Stimulated activated naive CD8-positive, alpha-beta T cell treated with anti-CD3 and anti-CD28 coated beads, Interleukin-15, Interleukin-2, amounts not matched to agents 100 ng/mL and 50 ng/mL, for 24 hours (primary cell): ENCODE measurements at regions not wholly inside any gene's neighbourhood (a gene's known extent, or its start where the extent isn't known, plus 50 kb on each side); places are given as distances from the start of the nearest gene placed in this dataset.

Source experiments
- H3K27ac Mint-ChIP-seq: one replicate; pipeline ENCODE4 v1.8.0; 2021; ENCODE audit warnings: mild to moderate bottlenecking, mixed read lengths
- H3K27me3 Mint-ChIP-seq: one replicate; pipeline ENCODE4 v1.8.0; 2021; ENCODE audit warnings: mixed read lengths
- H3K36me3 Mint-ChIP-seq: one replicate; pipeline ENCODE4 v1.8.0; 2021; ENCODE audit warnings: low read depth, mixed read lengths
- H3K4me1 Mint-ChIP-seq: one replicate; pipeline ENCODE4 v1.8.0; 2021; ENCODE audit warnings: low read depth, mixed read lengths
- H3K4me3 Mint-ChIP-seq: one replicate; pipeline ENCODE4 v1.8.0; 2021; ENCODE audit warnings: mild to moderate bottlenecking, mixed read lengths
- H3K9me3 Mint-ChIP-seq: one replicate; pipeline ENCODE4 v1.8.0; 2021; ENCODE audit warnings: mixed read lengths

DNA sequence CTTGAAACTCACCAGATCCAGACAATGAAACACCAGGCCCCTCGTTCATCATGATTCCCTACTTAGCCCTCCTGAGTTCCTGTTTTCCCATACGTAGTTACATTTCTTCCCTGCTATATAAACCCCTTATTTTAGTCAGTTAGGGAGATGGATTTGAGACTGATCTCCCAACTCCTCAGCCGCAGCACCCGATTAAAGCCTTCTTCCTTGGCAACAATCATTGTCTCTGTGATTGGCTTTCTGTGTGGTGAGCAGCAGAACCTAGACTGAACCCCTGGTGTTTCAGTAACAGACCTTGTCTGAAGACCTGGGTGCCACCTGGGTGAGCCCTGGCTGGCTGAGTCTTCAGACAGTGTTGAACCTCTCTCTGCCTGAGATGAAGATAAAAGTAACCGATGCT, 118.0 kb downstream of the OAT start:
- no peaks in the 10 kb centered on the region for H3K36me3 Mint-ChIP-seq
- H3K4me3 Mint-ChIP-seq: no peak overlapping the region
- no peaks in the 10 kb centered on the region for H3K27me3 Mint-ChIP-seq
- peaks cover 6% of the 10 kb centered on the region for H3K9me3 Mint-ChIP-seq
- H3K4me1 Mint-ChIP-seq: no peaks in the 10 kb centered on the region
- H3K27ac Mint-ChIP-seq: no peak overlapping the region

GRCh38 chr10:124300224-124300623, 118.5 kb downstream of the OAT start:
- no peaks in the 10 kb centered on the region for H3K27me3 Mint-ChIP-seq
- H3K27ac Mint-ChIP-seq: no peak overlapping the region
- no peak overlapping the region for H3K4me3 Mint-ChIP-seq
- H3K4me1 Mint-ChIP-seq: no peaks in the 10 kb centered on the region
- H3K36me3 Mint-ChIP-seq: no peaks in the 10 kb centered on the region
- H3K9me3 Mint-ChIP-seq: peaks cover 6% of the 10 kb centered on the region

DNA sequence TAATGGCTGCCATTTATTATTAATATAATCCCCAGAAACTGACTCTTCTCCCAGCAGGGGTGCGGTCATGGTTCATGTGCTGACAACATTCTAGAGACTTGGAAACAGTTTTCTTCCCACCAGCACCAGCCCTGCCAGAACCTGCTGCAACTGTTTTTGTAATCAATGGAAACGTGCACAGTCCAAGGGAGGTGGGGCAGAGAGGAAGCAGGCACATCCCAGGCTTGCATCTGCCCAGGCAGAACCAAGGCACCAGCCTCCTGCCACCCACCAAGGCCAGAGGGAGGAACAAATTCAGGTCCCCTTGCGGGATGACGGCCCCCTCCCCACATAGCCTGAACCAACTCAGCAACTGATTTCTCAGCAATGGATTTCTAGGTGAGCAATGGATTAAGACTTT, 119.0 kb downstream of the OAT start:
- H3K27ac Mint-ChIP-seq: no peak overlapping the region
- H3K27me3 Mint-ChIP-seq: no peaks in the 10 kb centered on the region
- peaks cover 6% of the 10 kb centered on the region for H3K9me3 Mint-ChIP-seq
- H3K4me3 Mint-ChIP-seq: no peak overlapping the region
- H3K36me3 Mint-ChIP-seq: no peaks in the 10 kb centered on the region
- no peaks in the 10 kb centered on the region for H3K4me1 Mint-ChIP-seq

DNA sequence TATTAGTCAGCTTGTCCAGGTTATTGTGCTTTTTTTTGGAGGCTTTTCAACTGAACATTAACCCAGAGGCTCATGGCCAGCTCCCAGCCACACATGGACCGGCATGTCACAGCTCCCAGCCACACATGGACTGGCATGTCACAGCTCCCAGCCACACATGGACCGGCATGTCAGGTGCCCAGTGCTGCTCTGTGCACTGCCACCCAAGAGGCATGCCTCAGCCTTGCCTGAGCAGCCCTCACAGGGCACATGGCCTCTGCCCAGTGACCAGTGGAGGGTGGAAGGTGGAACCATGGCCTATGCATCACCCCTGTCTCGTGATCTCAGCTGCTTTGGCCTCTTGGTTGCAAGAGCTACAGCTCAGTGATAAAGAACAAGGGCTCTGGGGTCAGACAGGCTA, 119.8 kb downstream of the OAT start:
- Mint-ChIP-seq H3K27ac (no peak overlapping the region), H3K9me3 (peaks cover 6% of the 10 kb centered on the region), H3K27me3 (no peaks in the 10 kb centered on the region), H3K4me3 (no peak overlapping the region), H3K36me3 (no peaks in the 10 kb centered on the region), H3K4me1 (no peaks in the 10 kb centered on the region)

GRCh38 chr10:124296813-124297788, 121.6 kb downstream of the OAT start:
- H3K9me3 Mint-ChIP-seq: peaks cover 6% of the 10 kb centered on the region
- H3K4me1 Mint-ChIP-seq: no peaks in the 10 kb centered on the region
- no peaks in the 10 kb centered on the region for H3K36me3 Mint-ChIP-seq
- no peaks in the 10 kb centered on the region for H3K27me3 Mint-ChIP-seq
- no peak overlapping the region for H3K4me3 Mint-ChIP-seq
- no peak overlapping the region for H3K27ac Mint-ChIP-seq

DNA sequence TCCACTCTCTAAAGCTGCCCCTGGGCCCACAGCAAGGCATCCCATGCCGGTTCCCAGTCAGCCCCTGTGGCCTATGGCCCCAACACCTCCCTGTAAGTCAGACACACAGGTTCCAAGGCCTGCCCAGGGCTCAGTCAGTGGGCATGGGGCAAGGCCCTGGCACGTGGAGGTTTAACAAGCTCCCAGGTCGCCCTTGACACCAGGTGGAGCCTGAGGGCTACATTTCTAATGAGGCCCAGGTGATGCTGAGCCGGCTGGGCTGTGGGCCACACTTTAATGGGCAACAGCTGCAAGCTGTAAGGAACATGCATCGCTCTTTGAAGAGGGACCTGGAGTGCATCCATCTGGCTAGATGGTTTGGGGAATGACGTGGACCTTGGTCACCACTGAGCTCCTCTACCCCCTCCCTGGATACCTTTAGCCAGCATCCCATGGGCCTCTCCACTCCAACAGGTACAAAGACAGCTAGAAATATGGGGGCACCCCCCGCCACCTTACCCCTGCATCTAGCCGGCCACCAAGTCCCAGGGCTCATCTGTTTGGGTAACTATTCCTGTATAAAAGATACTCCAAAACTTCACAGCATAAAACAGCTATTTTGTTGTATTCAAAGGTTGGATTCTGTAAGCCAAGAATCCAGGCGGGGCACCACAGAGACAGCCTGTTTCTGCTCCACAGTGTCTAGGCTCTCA, 122.5 kb downstream of the OAT start:
- Mint-ChIP-seq H3K9me3 (peaks cover 6% of the 10 kb centered on the region), H3K4me1 (peaks cover 1% of the 10 kb centered on the region), H3K36me3 (no peaks in the 10 kb centered on the region), H3K27me3 (no peaks in the 10 kb centered on the region), H3K4me3 (no peak overlapping the region), H3K27ac (no peak overlapping the region)

- no peak overlapping the region for H3K4me3 Mint-ChIP-seq
- no peak overlapping the region for H3K27ac Mint-ChIP-seq
- H3K9me3 Mint-ChIP-seq: no peaks in the 10 kb centered on the region
- no peaks in the 10 kb centered on the region for H3K27me3 Mint-ChIP-seq
- peaks cover 3% of the 10 kb centered on the region for H3K4me1 Mint-ChIP-seq
- no peaks in the 10 kb centered on the region for H3K36me3 Mint-ChIP-seq
These were observed 123.6 kb downstream of the OAT start for GRCh38 chr10:124294811-124295770.

DNA sequence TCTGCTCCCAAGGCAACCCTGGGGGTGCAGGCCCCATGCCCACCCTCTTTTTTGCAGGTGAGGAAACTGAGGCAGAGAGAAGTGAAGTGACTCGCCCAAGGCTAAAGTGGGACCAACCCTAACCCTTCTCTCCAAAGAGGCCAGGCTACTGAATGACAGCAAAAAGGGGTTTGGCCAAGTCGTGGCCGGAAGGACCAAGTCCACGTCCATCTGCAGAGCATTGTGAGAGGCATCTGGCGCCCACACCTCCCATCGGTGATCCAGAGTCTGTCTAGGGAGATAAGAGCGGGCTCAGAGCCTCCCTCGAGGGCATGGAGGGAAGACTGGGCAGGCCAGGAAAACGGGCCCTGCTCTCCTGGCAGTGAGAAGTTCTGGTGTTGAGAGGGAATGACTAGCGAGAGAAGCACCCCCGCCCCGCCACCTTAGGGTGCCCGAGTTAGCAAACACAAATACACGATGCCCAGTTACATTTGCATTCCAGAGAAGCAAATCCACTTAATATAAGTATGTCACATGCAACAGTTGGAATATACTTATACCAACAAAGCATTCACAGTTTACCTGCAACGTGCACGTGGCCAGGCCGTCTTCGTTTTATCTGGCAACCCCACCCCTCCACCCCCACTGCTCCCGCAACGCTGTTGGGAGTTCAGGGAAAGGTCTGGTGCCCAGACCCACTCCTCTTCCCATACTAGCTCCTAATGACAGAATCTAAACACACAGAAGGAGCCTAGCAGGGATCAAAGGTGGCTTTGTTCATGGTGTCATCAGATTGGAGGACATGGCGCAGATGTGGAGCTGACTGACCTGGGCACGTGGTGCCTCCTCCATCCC, 124.9 kb downstream of the OAT start:
- H3K9me3 Mint-ChIP-seq: no peaks in the 10 kb centered on the region
- peaks cover 7% of the 10 kb centered on the region for H3K4me1 Mint-ChIP-seq
- H3K4me3 Mint-ChIP-seq: no peak overlapping the region
- no peaks in the 10 kb centered on the region for H3K36me3 Mint-ChIP-seq
- H3K27ac Mint-ChIP-seq: no peak overlapping the region
- H3K27me3 Mint-ChIP-seq: no peaks in the 10 kb centered on the region

DNA sequence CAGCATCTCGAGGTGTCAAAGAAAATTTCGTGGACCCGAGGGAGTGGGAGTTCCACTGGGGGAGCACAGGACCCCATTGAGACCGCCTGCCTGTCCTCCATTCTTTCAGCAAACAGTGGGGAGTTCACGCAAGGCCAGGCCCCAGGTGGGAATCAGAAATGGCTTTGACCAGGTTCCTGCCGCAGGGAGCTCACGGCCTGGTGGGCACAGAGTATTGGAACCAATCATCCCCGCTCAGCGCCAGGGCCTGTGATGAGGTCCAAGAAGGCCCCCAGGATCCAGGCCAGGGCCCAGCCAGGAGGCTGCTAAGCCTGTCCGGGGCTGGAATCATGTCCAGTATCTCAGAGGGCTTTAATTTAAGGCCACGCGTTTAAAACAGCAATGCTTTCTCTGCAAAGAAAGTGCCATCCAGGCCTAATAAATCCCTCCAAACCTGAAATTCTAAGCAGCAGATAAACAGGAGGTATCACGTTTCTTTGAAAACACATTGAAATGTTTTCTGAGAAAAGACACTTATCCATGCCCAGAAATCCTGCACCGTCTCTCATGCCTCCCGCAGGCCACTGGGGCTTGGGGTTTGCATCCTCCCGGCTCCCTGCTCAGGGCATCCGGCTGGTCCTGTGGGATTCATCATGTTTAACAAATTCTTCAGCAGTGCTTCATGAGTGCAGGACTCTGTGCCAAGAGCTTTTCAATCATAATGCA, 125.7 kb downstream of the OAT start:
- Mint-ChIP-seq H3K27ac (no peak overlapping the region), H3K4me1 (peaks cover 7% of the 10 kb centered on the region), H3K9me3 (no peaks in the 10 kb centered on the region), H3K27me3 (no peaks in the 10 kb centered on the region), H3K36me3 (no peaks in the 10 kb centered on the region), H3K4me3 (no peak overlapping the region)

DNA sequence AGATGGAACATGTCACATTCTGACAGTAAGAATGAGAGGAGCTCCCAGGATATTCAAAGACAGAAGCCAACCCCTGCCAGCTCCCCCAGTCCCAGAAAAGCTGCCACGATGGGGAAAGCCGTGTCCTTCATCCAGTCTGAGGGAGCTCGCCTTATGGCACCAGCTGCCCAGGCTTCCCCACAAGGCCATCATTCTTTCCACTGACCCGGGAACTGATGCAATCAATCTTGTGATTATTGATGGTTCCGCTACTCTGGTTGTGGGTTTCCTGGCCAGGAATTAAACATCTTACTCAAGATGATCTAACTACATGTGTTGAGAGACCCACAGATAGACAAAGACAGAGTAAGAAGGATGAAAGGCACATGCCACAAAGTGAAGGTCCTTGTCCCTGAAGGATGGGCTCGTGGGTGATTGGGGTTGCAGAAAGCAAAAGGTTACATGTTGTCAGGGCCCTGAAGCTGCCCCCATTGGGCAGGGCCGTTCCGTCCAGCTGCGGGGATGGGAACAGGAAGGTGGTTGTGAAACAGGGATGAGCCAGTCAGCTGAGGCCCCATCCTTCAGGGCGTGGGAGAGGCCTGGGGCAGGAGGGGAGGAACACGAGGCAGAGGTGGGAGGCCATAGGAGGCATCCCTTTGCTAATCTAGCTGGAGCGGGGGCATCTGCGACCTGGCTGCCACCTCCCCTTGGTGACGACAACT, 127.6 kb downstream of the OAT start:
- H3K36me3 Mint-ChIP-seq: no peaks in the 10 kb centered on the region
- H3K4me3 Mint-ChIP-seq: no peak overlapping the region
- peaks cover 8% of the 10 kb centered on the region for H3K4me1 Mint-ChIP-seq
- H3K27ac Mint-ChIP-seq: no peak overlapping the region
- no peaks in the 10 kb centered on the region for H3K27me3 Mint-ChIP-seq
- H3K9me3 Mint-ChIP-seq: no peaks in the 10 kb centered on the region

GRCh38 chr10:124289851-124290795, 128.6 kb downstream of the OAT start:
- Mint-ChIP-seq H3K27me3 (no peaks in the 10 kb centered on the region), H3K4me3 (no peak overlapping the region), H3K4me1 (peaks cover 12% of the 10 kb centered on the region), H3K27ac (no peak overlapping the region), H3K36me3 (no peaks in the 10 kb centered on the region), H3K9me3 (no peaks in the 10 kb centered on the region)
